ENCODE measurements at regions not wholly inside any gene's neighbourhood (a gene's known extent, or its start where the extent isn't known, plus 50 kb on each side); places are given as distances from the start of the nearest gene placed in this dataset.
"Not testable (repeated sequence)": the region's sequence is repeated elsewhere in the genome, so short reads cannot be mapped to it uniquely, and the experiment has no call there.

GRCh38 chr2:187684174-187684573 lies 129.9 kb upstream of the TFPI start:
- DNase-seq (ENCODE audit: low read depth), result no peak

DNA sequence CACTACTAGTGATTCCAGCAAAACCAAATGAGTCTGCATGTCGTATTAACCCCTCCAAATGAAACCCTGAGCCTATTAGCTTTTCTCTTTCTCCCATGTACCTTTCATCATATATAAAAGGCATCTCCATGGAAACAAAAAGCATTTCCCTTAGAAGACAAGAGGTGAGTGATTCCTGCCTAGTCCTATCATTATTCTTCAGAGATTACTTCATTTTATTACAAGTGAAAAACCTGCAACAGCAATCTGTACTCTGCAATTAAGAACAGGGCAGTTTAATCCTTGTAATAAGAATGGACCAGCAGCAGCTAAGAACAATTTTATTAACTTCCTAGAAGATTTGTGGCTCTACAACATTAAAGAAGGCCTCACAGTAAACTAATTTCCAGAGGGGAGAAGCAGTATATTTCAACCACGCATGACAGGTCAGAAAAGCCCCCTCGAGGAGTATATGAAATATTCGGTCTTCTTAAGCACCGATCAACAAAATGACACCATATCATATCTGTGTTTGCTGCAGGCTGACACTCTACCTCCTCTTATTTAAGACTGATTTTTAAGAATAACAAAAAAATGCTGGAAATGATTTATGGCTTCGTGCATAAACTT lies 132.3 kb upstream of the TFPI start:
- DNase-seq (ENCODE audit: low read depth), result no peak

- DNase-seq (ENCODE audit: low read depth), result no peak
Measured at GRCh38 chr2:187687585-187687984, 133.3 kb upstream of the TFPI start.

GRCh38 chr2:187689372-187689771 lies 135.1 kb upstream of the TFPI start:
- DNase-seq (ENCODE audit: low read depth), result peak; percentile 23

- DNase-seq (ENCODE audit: low read depth), result no peak
Measured at GRCh38 chr2:187693923-187694322, 139.7 kb upstream of the TFPI start.

DNA sequence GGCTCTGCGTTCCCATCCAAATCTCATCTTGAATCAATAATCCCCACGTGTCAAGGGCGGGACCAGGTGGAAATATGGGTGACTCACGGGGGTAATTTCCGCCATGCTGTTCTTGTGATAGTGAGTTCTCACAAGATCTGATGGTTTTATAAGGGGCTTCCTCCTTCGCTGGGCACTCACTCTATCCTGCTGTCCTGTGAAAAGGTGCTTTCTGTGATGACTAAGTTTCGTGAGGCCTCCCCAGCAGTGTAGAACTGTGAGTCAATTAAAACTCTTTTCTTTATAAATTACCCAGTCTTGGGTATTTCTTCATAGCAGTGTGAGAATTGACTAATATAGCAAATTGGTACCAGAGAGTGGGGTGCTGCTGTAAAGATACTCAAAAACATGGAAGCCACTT lies 142.4 kb upstream of the TFPI start:
- not testable (repeated sequence) for DNase-seq (ENCODE audit: low read depth)

DNA sequence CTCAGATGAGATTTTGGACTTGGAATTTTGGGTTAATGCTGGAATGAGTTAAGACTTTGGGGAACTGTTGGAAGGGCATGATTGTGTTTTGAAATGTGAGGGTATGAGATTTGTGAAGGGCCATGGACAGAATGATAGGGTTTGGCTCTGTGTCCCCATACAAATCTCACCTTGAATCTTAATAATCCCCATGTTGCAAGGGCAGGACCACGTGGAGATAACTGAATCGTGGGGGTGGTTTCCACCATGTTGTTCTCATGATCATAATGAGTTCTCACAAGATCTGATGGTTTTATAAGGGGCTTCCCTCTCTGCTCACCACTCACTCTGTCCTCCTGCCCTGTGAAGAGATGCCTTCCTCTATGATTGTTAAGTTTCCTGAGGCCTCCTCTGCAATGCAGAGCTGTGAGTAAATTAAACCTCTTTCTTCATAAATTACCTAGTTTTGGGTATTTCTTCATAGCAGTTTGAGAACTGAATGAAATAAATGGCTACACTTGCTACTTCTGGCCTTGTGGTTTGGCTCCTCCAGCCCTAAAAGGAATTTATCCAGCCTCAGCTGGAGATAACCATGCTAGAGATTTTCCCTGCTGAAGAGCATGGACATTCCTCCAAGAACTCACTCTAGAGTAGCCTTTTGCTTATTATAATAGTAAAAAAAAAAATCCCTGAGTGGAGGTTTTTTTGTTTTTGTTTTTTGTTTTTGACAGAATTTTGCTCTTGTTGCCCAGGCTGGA lies 144.3 kb upstream of the TFPI start:
- DNase-seq (ENCODE audit: low read depth), result no peak

GRCh38 chr2:187702157-187702556 lies 147.9 kb upstream of the TFPI start:
- DNase-seq (ENCODE audit: low read depth), result no peak

GRCh38 chr2:187708272-187708671 lies 154.0 kb upstream of the TFPI start:
- no peak for DNase-seq (ENCODE audit: low read depth)

GRCh38 chr2:187709065-187709464 lies 154.8 kb upstream of the TFPI start:
- no peak for DNase-seq (ENCODE audit: low read depth)

- no peak for DNase-seq (ENCODE audit: low read depth)
Measured at GRCh38 chr2:187710791-187711521, 156.7 kb upstream of the TFPI start.

- no peak for DNase-seq (ENCODE audit: low read depth)
Measured at GRCh38 chr2:187715590-187715989, 161.4 kb upstream of the TFPI start.

DNA sequence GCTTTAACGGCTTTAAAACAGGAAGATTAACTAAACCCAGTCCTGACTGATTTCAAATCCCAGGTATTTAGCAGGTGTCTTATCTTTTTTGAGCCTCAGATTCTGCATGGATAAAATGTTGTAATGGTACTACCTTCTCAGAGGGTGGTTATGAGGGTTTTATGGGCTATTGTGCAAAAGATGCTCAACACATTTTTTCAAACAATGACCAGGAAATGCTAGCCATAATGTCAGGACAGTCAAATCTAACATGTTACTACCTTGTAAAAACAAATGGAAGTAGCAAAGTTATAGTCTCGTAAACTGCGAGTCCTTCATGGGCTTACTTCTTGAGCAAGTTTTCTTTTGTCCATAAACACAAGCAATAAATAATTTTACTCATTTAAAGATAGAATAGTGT lies 162.1 kb upstream of the TFPI start:
- no peak for DNase-seq (ENCODE audit: low read depth)

- no peak for DNase-seq (ENCODE audit: low read depth)
Measured at GRCh38 chr2:187718092-187718491, 163.9 kb upstream of the TFPI start.

DNA sequence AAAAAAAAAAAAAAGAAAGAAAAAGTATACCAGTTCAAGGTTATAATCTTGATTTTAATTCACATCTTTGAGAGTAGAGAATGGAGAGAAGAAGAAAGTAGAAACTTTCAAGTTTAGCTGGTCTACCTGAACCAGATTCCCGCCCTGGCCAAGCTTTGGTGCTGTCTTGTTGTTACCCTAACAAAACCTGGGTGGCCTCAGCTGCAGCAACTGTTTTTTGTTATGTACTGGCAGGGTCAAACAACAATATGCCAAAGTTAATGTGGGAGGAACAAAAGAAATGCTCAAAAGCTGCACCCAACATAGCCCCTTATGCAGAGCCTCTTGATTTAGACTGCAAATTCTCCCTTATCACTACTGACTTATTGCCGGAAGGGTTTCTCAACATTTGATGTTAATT lies 165.3 kb upstream of the TFPI start:
- DNase-seq (ENCODE audit: low read depth), result no peak

GRCh38 chr2:187748958-187749357 lies 194.7 kb upstream of the TFPI start:
- no peak for DNase-seq (ENCODE audit: low read depth)

GRCh38 chr2:187749804-187750431 lies 195.7 kb upstream of the TFPI start:
- no peak for DNase-seq (ENCODE audit: low read depth)

DNA sequence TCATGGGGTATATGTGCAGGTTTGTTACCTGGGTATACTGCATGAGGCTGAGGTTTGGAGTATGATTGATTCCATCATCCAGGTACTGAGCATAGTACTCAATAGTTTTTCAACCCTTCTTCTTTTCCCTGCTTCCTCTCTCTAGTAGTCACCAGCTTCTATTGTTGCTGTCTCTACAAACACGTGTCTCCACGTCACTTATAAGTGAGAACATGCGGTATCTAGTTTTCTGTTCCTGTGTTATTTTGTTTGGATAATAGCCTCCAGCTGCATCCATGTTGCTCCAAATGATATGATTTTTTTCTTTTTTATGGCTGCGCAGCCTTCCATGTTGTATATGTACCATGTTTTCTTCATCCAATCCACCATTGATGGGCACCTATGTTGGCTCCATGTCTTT lies 214.8 kb upstream of the TFPI start:
- DNase-seq (ENCODE audit: low read depth), result no peak

DNA sequence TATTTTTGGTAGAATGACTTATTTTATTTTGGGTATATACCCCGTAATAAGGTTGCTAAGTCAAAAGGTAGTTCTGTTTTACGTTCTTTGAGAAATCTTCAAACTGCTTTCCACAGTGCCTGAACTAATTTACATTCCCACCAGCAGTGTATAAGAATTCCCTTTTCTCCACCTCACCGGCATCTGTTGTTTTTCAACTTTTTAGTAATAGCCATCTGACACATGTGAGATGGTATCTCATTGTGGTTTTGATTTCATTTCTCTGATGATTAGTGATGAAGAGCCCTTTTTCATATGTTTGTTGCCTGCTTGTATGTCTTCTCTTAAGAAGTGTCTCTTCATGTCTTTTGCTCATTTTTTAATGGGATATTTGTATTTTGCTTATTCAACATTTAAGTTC lies 215.2 kb upstream of the TFPI start:
- no peak for DNase-seq (ENCODE audit: low read depth)

- peak; percentile 24 for DNase-seq (ENCODE audit: low read depth)
Measured at GRCh38 chr2:187774551-187775071, 220.4 kb upstream of the TFPI start.

DNA sequence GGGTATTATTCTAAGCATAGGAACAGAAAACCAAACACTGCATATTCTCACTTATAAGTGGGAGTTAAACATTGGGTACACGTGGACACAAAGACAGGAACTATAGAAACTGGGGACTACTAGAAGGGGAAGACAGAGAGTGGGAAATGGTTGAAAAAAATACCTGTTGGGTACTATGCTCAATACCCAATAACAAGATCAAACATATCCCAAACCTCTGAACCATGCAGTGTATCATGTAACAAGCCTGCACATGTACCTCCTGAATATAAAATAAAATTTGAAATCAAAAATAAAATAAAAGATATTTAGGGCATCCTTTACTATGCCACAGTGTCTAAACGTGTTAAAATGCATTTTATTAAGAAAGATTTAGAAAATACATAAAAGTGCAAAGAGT lies 221.0 kb upstream of the TFPI start:
- DNase-seq (ENCODE audit: low read depth), result no peak

GRCh38 chr2:187775651-187776050 lies 221.4 kb upstream of the TFPI start:
- no peak for DNase-seq (ENCODE audit: low read depth)

DNA sequence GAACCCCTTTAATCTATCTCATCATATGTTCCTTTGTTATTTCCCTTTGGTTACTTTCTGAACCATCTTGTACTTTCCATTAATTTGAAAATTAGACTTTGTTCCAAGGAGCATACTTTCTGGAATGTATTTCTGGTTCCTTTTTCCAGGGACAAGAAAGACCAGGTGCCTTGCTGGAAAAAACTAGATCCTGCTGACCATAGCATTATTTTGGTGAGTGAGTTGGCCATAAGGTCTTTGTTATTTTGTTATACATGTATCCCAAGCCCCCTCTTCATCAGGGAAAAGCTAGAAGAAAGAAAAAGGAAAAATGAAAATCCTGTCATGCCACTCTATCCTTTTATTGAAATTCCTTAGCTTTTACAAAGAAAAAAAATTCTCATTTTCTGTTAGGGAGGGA lies 228.1 kb upstream of the TFPI start:
- DNase-seq (ENCODE audit: low read depth), result no peak
